GM19023 (cell line): ENCODE measurements at regions not wholly inside any gene's neighbourhood (a gene's known extent, or its start where the extent isn't known, plus 50 kb on each side); places are given as distances from the start of the nearest gene placed in this dataset.

Source experiments
- ATAC-seq: cut with Tn5 transposase; IDR thresholded peaks from one replicate; pipeline ENCODE4 v1.9.1; 2021; ENCODE audit warnings: mild to moderate bottlenecking, moderate library complexity; ENCODE audit not compliant: unreplicated experiment

DNA sequence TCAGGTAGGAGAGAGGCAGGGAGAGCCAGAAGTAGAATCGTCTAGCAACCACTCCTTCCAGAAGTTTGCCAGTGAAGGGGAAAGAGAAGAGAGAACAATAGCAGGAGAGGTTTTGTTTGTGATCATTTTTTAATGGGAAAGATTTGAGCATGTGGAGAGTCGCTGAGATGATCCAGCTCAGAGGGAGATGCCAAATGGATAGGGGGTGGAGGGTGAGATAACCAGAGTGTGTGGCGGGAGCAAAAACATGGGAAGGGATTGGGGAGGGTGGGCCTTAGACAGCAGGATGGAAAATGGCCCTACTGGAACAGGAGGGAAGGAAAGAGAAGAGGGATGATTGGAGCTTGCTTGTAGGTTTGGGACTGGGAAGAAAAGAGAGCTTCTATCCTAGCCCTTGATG is 269.8 kb downstream of the GLI2 start:
- ATAC-seq: no peak

- no peak for ATAC-seq
Observed at GRCh38 chr2:121006743-121007489, 271.2 kb downstream of the GLI2 start.

- no peak for ATAC-seq
Observed at GRCh38 chr2:121007490-121007853, 271.8 kb downstream of the GLI2 start.

DNA sequence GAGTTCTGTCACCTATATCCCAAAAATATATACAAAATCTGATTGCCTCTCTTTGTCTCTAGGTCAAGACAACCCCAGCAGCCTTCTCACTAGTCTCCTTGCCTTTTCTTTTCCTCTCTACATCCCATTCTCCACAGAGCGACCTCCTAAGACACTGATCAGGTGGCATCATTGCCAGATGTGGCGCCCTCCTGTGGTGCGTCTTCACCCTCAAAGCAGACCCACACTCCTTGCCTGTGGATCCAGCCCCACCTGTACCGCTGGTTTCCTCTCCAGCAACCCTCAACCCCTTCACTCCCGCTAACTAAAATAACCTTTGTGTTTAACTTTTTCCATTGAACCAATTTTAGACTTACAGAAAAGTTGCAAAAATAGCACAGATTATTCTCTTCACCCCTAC is 273.3 kb downstream of the GLI2 start:
- no peak for ATAC-seq

GRCh38 chr2:121010998-121011397 is 274.0 kb downstream of the TFCP2L1 start:
- no peak for ATAC-seq

GRCh38 chr2:121014876-121015275 is 270.1 kb downstream of the TFCP2L1 start:
- no peak for ATAC-seq

GRCh38 chr2:121015971-121016485 is 269.0 kb downstream of the TFCP2L1 start:
- no peak for ATAC-seq

GRCh38 chr2:121017396-121017795 is 267.6 kb downstream of the TFCP2L1 start:
- no peak for ATAC-seq

GRCh38 chr2:121018136-121019061 is 266.6 kb downstream of the TFCP2L1 start:
- ATAC-seq: no peak

- no peak for ATAC-seq
Observed at GRCh38 chr2:121019071-121019470, 265.9 kb downstream of the TFCP2L1 start.

- ATAC-seq: no peak
Observed at GRCh38 chr2:121019756-121020155, 265.2 kb downstream of the TFCP2L1 start.

DNA sequence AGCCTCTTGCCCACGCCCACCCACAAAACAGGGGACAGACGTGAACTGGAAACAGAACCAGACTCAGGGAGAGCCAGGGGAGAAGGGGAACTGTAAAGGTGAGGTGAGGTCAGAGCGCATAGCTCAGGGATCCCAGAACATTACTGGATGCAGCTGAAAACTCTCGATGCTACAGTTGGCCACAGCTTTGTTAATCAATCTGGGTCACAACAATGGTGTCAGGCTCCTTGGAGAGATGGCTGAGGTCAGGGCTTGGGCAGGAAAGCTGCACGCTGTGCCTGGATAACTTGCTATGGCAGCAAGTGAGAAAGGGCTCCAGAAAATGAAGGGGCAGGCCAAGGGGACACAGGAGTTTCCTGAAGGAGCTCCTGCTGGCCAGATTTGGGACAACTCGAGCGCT is 263.3 kb downstream of the TFCP2L1 start:
- ATAC-seq: no peak

DNA sequence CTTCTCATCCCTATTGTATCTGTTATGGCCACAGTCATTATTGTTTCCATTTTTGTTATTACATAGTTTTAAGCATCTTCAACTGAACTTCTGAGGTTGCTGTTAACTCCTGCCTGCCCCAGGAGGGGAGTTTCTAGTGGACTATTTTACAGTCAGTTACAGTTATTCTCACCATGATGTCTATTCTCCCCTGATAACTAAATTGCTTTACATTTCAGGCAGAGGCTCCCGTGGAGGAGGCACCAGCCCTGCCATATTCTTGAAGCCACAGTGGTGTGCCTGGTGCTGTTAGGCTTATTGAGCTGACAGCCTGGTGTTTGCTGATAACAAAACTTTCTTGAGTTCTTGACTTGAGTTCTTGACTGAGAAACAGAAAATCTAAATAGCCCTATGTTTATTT is 256.4 kb downstream of the TFCP2L1 start:
- ATAC-seq: no peak

GRCh38 chr2:121030523-121030922 is 254.5 kb downstream of the TFCP2L1 start:
- no peak for ATAC-seq

DNA sequence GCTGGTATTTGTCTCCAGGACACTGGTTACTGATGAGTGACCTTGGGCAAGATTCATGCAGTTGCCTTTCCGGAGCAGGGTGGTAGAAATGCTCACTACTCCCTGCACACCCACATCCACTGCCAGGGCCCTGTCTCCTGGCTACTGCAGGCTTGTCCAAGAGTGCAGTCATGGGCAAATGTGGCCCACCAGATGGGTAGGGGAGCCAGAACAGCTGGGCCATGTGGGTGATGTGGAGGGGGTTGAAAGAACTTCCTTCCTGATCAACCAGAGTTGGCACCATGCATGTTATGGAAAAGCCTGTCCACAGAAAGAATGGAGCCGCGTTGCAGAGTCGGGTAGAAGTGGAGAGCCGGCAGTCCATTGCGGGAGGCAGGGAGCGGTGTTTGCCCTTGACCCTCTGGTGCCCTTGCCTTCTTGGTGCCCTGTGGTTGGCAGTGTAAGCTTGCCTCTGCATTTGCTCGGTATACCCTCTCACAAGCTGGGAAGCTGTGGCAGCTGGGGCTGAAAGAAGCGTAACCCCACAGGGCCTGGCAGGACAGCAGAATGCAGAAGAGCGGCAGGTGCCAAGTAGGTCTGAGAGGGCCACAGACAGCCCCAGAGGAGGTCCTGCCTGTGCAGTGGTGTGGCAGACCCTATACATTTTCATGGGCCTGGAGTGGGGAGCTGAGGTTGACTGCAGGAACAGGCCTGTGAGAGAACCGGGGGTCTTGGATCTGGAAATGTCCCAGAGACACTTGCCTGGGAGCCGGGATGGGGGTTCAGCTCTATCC is 253.2 kb downstream of the TFCP2L1 start:
- no peak for ATAC-seq

- no peak for ATAC-seq
Observed at GRCh38 chr2:121033461-121033996, 251.5 kb downstream of the TFCP2L1 start.

- no peak for ATAC-seq
Observed at GRCh38 chr2:121034551-121034950, 250.5 kb downstream of the TFCP2L1 start.

DNA sequence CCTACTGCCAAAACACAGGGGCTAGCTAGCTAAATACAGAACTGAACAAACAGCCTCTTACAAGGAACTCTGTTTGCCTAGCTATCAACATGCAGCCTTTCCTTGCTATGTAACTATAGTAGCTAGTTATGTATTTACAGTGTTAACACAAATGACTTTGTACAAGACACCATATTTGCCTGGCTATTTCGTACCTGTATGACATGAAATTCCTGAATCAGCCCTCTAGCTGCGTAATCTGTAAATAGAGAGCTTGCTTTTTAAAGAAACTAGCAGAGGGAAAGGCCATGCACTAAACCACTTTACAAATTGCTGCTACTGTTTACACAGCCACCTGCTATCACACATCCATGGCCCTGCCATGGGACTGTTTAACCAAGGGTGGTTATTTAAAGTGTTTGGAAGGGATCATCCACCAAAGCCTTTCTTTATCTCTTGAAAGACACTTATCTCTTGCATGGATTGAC is 248.7 kb downstream of the TFCP2L1 start:
- no peak for ATAC-seq

- ATAC-seq: no peak
Observed at GRCh38 chr2:121037480-121037879, 247.5 kb downstream of the TFCP2L1 start.

DNA sequence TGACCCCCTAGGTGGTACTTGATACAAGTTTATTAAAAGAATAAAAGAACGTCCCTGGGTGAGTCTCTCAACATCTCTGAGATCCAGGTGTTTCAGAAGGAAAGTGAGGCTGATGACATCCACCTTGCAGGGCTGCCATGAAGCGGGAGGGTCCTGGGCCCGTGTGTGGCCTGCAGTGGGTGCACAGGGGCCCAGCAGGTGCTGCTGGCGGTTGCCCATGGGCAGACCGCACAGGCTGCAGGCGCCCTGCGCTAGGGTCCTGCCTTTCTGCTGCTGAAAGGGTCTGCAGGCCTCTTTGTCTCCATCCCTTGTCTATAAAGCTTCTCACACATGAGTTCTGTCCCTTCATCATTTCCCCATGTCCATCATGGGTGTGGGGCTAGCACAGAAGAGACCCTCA is 247.0 kb downstream of the TFCP2L1 start:
- no peak for ATAC-seq

DNA sequence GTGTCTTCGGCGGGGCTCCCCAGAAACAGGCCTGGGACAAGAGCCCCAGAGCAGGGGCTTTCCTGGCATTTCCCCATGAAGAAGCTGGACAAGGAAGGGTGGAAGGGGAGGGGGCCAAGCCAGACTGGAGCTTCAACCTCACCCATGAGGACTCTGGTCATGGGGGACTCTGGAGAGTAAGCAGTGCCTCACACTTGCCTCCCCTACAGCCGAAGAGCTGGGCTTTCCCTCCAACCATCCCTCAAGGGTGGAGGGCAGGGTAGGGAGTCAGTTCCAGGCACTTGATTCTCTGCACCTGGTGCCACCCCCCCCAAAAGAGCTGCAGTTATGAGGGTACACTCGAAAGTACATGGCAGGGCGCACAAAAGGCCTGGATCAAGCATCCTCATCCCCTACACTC is 246.6 kb downstream of the TFCP2L1 start:
- no peak for ATAC-seq
